Retinal pigment epithelial cell (primary cell): ENCODE measurements at regions not wholly inside any gene's neighbourhood (a gene's known extent, or its start where the extent isn't known, plus 50 kb on each side); places are given as distances from the start of the nearest gene placed in this dataset.
"Not testable (repeated sequence)": the region's sequence is repeated elsewhere in the genome, so short reads cannot be mapped to it uniquely, and the experiment has no call there.

ENCODE experiments used
- DNase-seq: peaks from one replicate; pipeline ENCODE4 v3.0.0-alpha.2; 2010; ENCODE audit warnings: low read depth
- H3K4me3 ChIP-seq: 2 replicates; pipeline ENCODE4 v1.5.1; 2011; ENCODE audit warnings: mild to moderate bottlenecking, low read length, control low read depth, moderate library complexity
- TF ChIP-seq, protein P1 (sequence below): conservative IDR thresholded peaks from 2 replicates; pipeline ENCODE4 v1.5.1; 2011; ENCODE audit warnings: low read depth, low read length, control low read depth, inconsistent platforms

GRCh38 chr13:46468570-46469463, 81.8 kb upstream of the RUBCNL start:
- TF ChIP-seq, protein P1, sequence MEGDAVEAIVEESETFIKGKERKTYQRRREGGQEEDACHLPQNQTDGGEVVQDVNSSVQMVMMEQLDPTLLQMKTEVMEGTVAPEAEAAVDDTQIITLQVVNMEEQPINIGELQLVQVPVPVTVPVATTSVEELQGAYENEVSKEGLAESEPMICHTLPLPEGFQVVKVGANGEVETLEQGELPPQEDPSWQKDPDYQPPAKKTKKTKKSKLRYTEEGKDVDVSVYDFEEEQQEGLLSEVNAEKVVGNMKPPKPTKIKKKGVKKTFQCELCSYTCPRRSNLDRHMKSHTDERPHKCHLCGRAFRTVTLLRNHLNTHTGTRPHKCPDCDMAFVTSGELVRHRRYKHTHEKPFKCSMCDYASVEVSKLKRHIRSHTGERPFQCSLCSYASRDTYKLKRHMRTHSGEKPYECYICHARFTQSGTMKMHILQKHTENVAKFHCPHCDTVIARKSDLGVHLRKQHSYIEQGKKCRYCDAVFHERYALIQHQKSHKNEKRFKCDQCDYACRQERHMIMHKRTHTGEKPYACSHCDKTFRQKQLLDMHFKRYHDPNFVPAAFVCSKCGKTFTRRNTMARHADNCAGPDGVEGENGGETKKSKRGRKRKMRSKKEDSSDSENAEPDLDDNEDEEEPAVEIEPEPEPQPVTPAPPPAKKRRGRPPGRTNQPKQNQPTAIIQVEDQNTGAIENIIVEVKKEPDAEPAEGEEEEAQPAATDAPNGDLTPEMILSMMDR: no peak
- no peak overlapping the region for H3K4me3 ChIP-seq
- peak; percentile 31 for DNase-seq

GRCh38 chr13:46467694-46468093, 80.6 kb upstream of the RUBCNL start:
- DNase-seq, H3K4me3 ChIP-seq: not testable (repeated sequence)

GRCh38 chr13:46466074-46466473, 79.0 kb upstream of the RUBCNL start:
- DNase-seq, H3K4me3 ChIP-seq: not testable (repeated sequence)

DNA sequence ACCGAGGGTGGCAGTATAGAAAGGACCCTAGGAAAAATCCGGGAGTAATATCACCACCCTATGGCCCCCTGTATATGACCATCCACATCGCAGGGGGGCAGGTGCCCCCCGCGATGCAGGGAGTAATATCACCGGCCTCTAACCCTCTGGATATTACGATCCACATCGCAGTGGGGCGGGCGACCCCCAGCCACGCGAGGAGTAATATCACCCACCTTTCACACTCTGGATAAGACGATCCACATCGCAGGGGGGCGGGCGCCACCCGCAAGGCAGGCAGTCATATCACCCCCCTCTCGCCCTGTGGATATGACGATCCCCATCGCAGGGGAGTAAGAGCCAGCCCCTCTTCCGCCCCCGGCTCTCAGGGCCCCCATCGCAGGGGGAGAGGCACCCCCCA, 76.7 kb upstream of the RUBCNL start:
- TF ChIP-seq, protein P1: no peak
- H3K4me3 ChIP-seq: no peak overlapping the region
- DNase-seq: no peak

- DNase-seq: not testable (repeated sequence)
These were observed 73.2 kb upstream of the RUBCNL start for GRCh38 chr13:46460223-46460622.

GRCh38 chr13:46457255-46457654, 70.2 kb upstream of the RUBCNL start:
- H3K4me3 ChIP-seq: not testable (repeated sequence)

More at GRCh38 chr13:46460223-46460622, 73.2 kb upstream of the RUBCNL start:
- not testable (repeated sequence) for H3K4me3 ChIP-seq

DNA sequence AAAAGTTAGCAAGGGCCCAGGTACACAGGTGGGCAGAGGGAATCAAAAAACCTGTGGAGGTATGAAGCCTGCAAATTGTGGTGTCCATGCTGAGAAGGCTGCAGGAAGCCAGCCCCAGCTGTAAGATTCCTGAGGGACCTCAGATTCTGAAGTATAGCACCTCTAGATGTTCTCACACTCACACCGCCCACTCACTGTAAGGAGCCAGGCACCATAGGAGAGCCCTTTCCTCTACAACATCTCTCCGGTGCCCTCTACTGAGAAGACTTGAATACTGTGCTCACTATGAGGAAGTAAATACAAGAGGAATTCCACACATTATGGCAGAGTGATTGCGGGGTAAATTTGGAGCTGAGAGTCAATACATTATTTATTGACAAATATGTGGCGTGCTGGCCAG, 68.9 kb upstream of the RUBCNL start:
- H3K4me3 ChIP-seq, DNase-seq: not testable (repeated sequence)
- TF ChIP-seq, protein P1: peak; percentile 19

More at GRCh38 chr13:46457255-46457654, 70.2 kb upstream of the RUBCNL start:
- DNase-seq: not testable (repeated sequence)

- not testable (repeated sequence) for H3K4me3 ChIP-seq, DNase-seq
These were observed 64.1 kb upstream of the RUBCNL start for GRCh38 chr13:46451145-46451544.

- not testable (repeated sequence) for DNase-seq, H3K4me3 ChIP-seq
These were observed 62.9 kb upstream of the RUBCNL start for GRCh38 chr13:46449949-46450348.

DNA sequence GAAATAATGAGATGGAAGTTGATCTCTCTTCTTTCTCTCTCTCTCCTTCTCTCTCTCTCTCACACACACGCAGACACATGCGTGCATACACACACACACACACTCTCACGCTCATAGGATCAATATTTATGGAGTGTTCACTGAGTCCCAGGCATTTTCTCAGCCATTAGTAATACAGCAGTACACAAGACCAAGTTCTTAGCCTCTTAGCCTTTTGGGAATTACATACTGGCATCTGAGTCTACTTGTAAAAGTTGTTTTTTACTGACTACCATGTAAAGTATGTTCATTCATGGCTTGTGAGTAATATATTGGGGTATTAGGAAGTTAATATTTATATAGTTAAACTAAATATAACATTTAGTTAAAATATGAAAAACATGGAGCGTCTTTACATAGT, 61.1 kb upstream of the RUBCNL start:
- not testable (repeated sequence) for DNase-seq, H3K4me3 ChIP-seq

- H3K4me3 ChIP-seq, DNase-seq: not testable (repeated sequence)
These were observed 50.9 kb upstream of the RUBCNL start for GRCh38 chr13:46437808-46438404.
